WTC11 (cell line): ENCODE measurements at regions not wholly inside any gene's neighbourhood (a gene's known extent, or its start where the extent isn't known, plus 50 kb on each side); places are given as distances from the start of the nearest gene placed in this dataset.

Source experiments
- ATAC-seq: fragments of 200-7000 bp; cut with Tn5 transposase; 2 replicates; pipeline ENCODE4 v1.10.0; 2021; ENCODE audit warnings: mild to moderate bottlenecking, moderate library complexity
- CTCF ChIA-PET: fragments of 300-600 bp; sonication (Branson Sonifier 250); formaldehyde crosslinking; loops from one replicate; lab custom pipeline; 2021; ENCODE audit warnings: antibody characterized with exemption; lab: Charles Lee
- POLR2A ChIA-PET: fragments of 350-600 bp; sonication (Branson Sonifier 250); formaldehyde crosslinking; loops from one replicate; lab custom pipeline; 2021; ENCODE audit warnings: antibody characterized with exemption; lab: Charles Lee
- DNase-seq: peaks from one replicate; pipeline ENCODE4 v3.0.0; 2021; ENCODE audit warnings: low spot score
- H3K27ac Mint-ChIP-seq: 2 replicates; pipeline ENCODE4 v1.8.0; 2021; ENCODE audit warnings: mixed read lengths
- H3K27me3 Mint-ChIP-seq: 2 replicates; pipeline ENCODE4 v1.8.0; 2021; ENCODE audit warnings: low read depth, mild to moderate bottlenecking, moderate library complexity, mixed read lengths
- H3K36me3 Mint-ChIP-seq: 2 replicates; pipeline ENCODE4 v1.8.0; 2021; ENCODE audit warnings: mixed read lengths
- H3K4me1 Mint-ChIP-seq: 2 replicates; pipeline ENCODE4 v1.8.0; 2022; ENCODE audit warnings: mixed read lengths
- H3K4me3 Mint-ChIP-seq: 2 replicates; pipeline ENCODE4 v1.8.0; 2021; ENCODE audit warnings: mild to moderate bottlenecking, moderate library complexity, mixed read lengths
- H3K9me3 Mint-ChIP-seq: 2 replicates; pipeline ENCODE4 v1.8.0; 2021; ENCODE audit warnings: mixed read lengths
- ATF3 ChIP-seq: sonication (generic); formaldehyde crosslinking; conservative IDR thresholded peaks from 2 replicates; pipeline ENCODE4 v1.8.1; 2022; ENCODE audit warnings: mild to moderate bottlenecking, missing genetic modification reagents
- ATF6 ChIP-seq: sonication (generic); formaldehyde crosslinking; IDR thresholded peaks from 2 replicates; pipeline ENCODE4 v1.8.1; 2023; ENCODE audit warnings: mild to moderate bottlenecking, missing genetic modification reagents
- CREB1 ChIP-seq: sonication (generic); formaldehyde crosslinking; IDR thresholded peaks from 2 replicates; pipeline ENCODE4 v1.8.0; 2023; ENCODE audit warnings: mild to moderate bottlenecking, missing genetic modification reagents
- CTCF ChIP-seq: fragments of 200-600 bp; IDR thresholded peaks from 2 replicates; pipeline ENCODE4 v1.8.0; 2022; ENCODE audit warnings: antibody characterized with exemption
- ETV6 ChIP-seq: sonication (generic); formaldehyde crosslinking; IDR thresholded peaks from 2 replicates; pipeline ENCODE4 v1.8.1; 2022; ENCODE audit warnings: mild to moderate bottlenecking, missing genetic modification reagents
- FOXJ3 ChIP-seq: sonication (generic); formaldehyde crosslinking; IDR thresholded peaks from 2 replicates; pipeline ENCODE4 v1.9.0; 2021; ENCODE audit warnings: missing genetic modification reagents, mild to moderate bottlenecking, borderline replicate concordance
- GTF2I ChIP-seq: fragments of 250-450 bp; sonication (Bioruptor Pico); conservative IDR thresholded peaks from 2 replicates; pipeline ENCODE4 v1.4.0; 2021; ENCODE audit warnings: mild to moderate bottlenecking
- HMGXB4 ChIP-seq: sonication (generic); formaldehyde crosslinking; IDR thresholded peaks from 2 replicates; pipeline ENCODE4 v1.8.1; 2023; ENCODE audit warnings: mild to moderate bottlenecking, moderate library complexity, missing genetic modification reagents
- JUN ChIP-seq: sonication (generic); formaldehyde crosslinking; IDR thresholded peaks from 2 replicates; pipeline ENCODE4 v1.8.0; 2023; ENCODE audit warnings: mild to moderate bottlenecking, missing genetic modification reagents
- MLX ChIP-seq: sonication (generic); formaldehyde crosslinking; IDR thresholded peaks from 2 replicates; pipeline ENCODE4 v1.8.1; 2023; ENCODE audit warnings: mild to moderate bottlenecking, missing genetic modification reagents, moderate library complexity
- NFATC4 ChIP-seq: fragments of 250-450 bp; sonication (Bioruptor Pico); IDR thresholded peaks from 2 replicates; pipeline ENCODE4 v1.9.0; 2021; ENCODE audit warnings: mild to moderate bottlenecking
- NFYB ChIP-seq: sonication (generic); formaldehyde crosslinking; conservative IDR thresholded peaks from 2 replicates; pipeline ENCODE4 v1.8.0; 2022; ENCODE audit warnings: low read depth, missing genetic modification reagents
- NR3C1 ChIP-seq: sonication (generic); formaldehyde crosslinking; conservative IDR thresholded peaks from 2 replicates; pipeline ENCODE4 v1.8.1; 2023; ENCODE audit warnings: low read depth, mild to moderate bottlenecking, missing genetic modification reagents
- PRDM15 ChIP-seq: sonication (generic); formaldehyde crosslinking; IDR thresholded peaks from 2 replicates; pipeline ENCODE4 v1.8.0; 2022; ENCODE audit warnings: missing genetic modification reagents
- PRRX2 ChIP-seq: fragments of 250-450 bp; sonication (Bioruptor Pico); IDR thresholded peaks from 2 replicates; pipeline ENCODE4 v1.8.0; 2021; ENCODE audit warnings: mild to moderate bottlenecking
- RELA ChIP-seq: sonication (generic); formaldehyde crosslinking; IDR thresholded peaks from 2 replicates; pipeline ENCODE4 v1.8.1; 2022; ENCODE audit warnings: missing genetic modification reagents, mild to moderate bottlenecking, borderline replicate concordance
- SOX15 ChIP-seq: fragments of 250-450 bp; sonication (Bioruptor Pico); IDR thresholded peaks from 2 replicates; pipeline ENCODE4 v1.9.0; 2021; ENCODE audit warnings: mild to moderate bottlenecking
- ZNF532 ChIP-seq: fragments of 250-450 bp; sonication (Bioruptor Pico); IDR thresholded peaks from 2 replicates; pipeline ENCODE4 v1.9.0; 2021; ENCODE audit warnings: mild to moderate bottlenecking, borderline replicate concordance

GRCh38 chr15:26449291-26449690 is 323.6 kb downstream of the GABRB3 start:
- TF ChIP-seq SOX15 (CRISPR knock-in tag) (no peak), GTF2I (no peak), ZNF532 (CRISPR knock-in tag) (no peak), NFATC4 (CRISPR knock-in tag) (no peak), NR3C1 (CRISPR knock-in tag) (no peak), PRRX2 (CRISPR knock-in tag) (no peak), NFYB (CRISPR knock-in tag) (no peak), MLX (CRISPR knock-in tag) (no peak), ETV6 (CRISPR knock-in tag) (no peak), ATF6 (CRISPR knock-in tag) (no peak), FOXJ3 (CRISPR knock-in tag) (no peak), CREB1 (CRISPR knock-in tag) (no peak), RELA (CRISPR knock-in tag) (no peak), JUN (CRISPR knock-in tag) (no peak), CTCF (no peak), ATF3 (no peak), PRDM15 (CRISPR knock-in tag) (no peak), HMGXB4 (CRISPR knock-in tag) (no peak)
- TF ChIP-seq, all 79 proteins: peak for 0
- POLR2A ChIA-PET = no interaction called here
- no peak for DNase-seq
- CTCF ChIA-PET = interaction anchor here (1.0 to 1.4 kb wide), 2 partner anchors 96 to 189 kb away, joined by 4 read pairs; no protein-coding TSS in a partner anchor
- H3K9me3 Mint-ChIP-seq = peaks cover 9% of the 10 kb centered on the region
- H3K36me3 Mint-ChIP-seq = no peaks in the 10 kb centered on the region
- peak; percentile 93 for ATAC-seq
- H3K27ac Mint-ChIP-seq = peak overlapping the region; percentile 73; the same call in 1 of the 2 replicates
- no peaks in the 10 kb centered on the region; the same call in 1 of the 2 replicates for H3K27me3 Mint-ChIP-seq
- no peak overlapping the region for H3K4me3 Mint-ChIP-seq
- peaks cover 12% of the 10 kb centered on the region for H3K4me1 Mint-ChIP-seq
